ENCODE measurements at regions not wholly inside any gene's neighbourhood (a gene's known extent, or its start where the extent isn't known, plus 50 kb on each side); places are given as distances from the start of the nearest gene placed in this dataset.
A peak's percentile ranks its signal among the peaks of the same experiment; 100 is the strongest.

GRCh38 chr3:176651622-176652021, 545.7 kb downstream of the TBL1XR1 start:
- no peaks in the 10 kb centered on the region for H3K9me3 Mint-ChIP-seq (ENCODE audit: unreplicated experiment)
- TF ChIP-seq EZH2 (IDR thresholded peaks at IDR 0.05; ENCODE audit: insufficient read depth, low read length), result no peak
- no peak for TF ChIP-seq CTCF (IDR thresholded peaks at IDR 0.05; ENCODE audit: insufficient read depth, low read depth, low read length)
- no peak overlapping the region for H3K4me2 ChIP-seq (ENCODE audit: low read length)

GRCh38 chr3:176650478-176650877, 546.8 kb downstream of the TBL1XR1 start:
- Histone ChIP-seq H3K4me2 (ENCODE audit: low read length) (no peak overlapping the region), H3K9me3 (ENCODE audit: insufficient read depth, low read depth, low read length) (no peaks in the 10 kb centered on the region), H3K79me2 (ENCODE audit: insufficient read depth, low read length) (no peaks in the 10 kb centered on the region), H3K36me3 (ENCODE audit: insufficient read depth, low read length) (no peaks in the 10 kb centered on the region), H3K9ac (ENCODE audit: low read length) (no peak overlapping the region), H2AFZ (ENCODE audit: low read depth, low read length) (no peak overlapping the region), H4K20me1 (ENCODE audit: insufficient read depth, low read length) (no peaks in the 10 kb centered on the region), H3K27ac (ENCODE audit: low read depth, low read length) (no peak overlapping the region), H3K4me3 (ENCODE audit: insufficient read depth, low read depth, low read length) (no peak overlapping the region), H3K4me1 (ENCODE audit: insufficient read depth, low read length) (no peaks in the 10 kb centered on the region), H3K27me3 (ENCODE audit: insufficient read depth, low read length) (no peaks in the 10 kb centered on the region)
- no peak overlapping the region for H3K27ac Mint-ChIP-seq (ENCODE audit: unreplicated experiment)
- H3K27me3 Mint-ChIP-seq (ENCODE audit: low read depth, unreplicated experiment), result no peaks in the 10 kb centered on the region
- TF ChIP-seq EZH2 (IDR thresholded peaks at IDR 0.05; ENCODE audit: insufficient read depth, low read length), result no peak
- TF ChIP-seq CTCF (IDR thresholded peaks at IDR 0.05; ENCODE audit: insufficient read depth, low read depth, low read length), result no peak
- H3K36me3 Mint-ChIP-seq (ENCODE audit: low read depth, unreplicated experiment), result no peaks in the 10 kb centered on the region
- DNase-seq (ENCODE audit: low read depth) (peak; percentile 12), FAIRE-seq (no peak)
- H3K9me3 Mint-ChIP-seq (ENCODE audit: unreplicated experiment), result no peaks in the 10 kb centered on the region
- H3K4me3 Mint-ChIP-seq (ENCODE audit: unreplicated experiment), result no peak overlapping the region
- H3K4me1 Mint-ChIP-seq (ENCODE audit: low read depth, unreplicated experiment), result no peaks in the 10 kb centered on the region

More at GRCh38 chr3:176651622-176652021, 545.7 kb downstream of the TBL1XR1 start:
- Histone ChIP-seq H3K27me3 (ENCODE audit: insufficient read depth, low read length) (no peaks in the 10 kb centered on the region), H3K79me2 (ENCODE audit: insufficient read depth, low read length) (no peaks in the 10 kb centered on the region), H3K9me3 (ENCODE audit: insufficient read depth, low read depth, low read length) (no peaks in the 10 kb centered on the region), H3K4me3 (ENCODE audit: insufficient read depth, low read depth, low read length) (no peak overlapping the region), H3K27ac (ENCODE audit: low read depth, low read length) (no peak overlapping the region), H4K20me1 (ENCODE audit: insufficient read depth, low read length) (no peaks in the 10 kb centered on the region), H3K4me1 (ENCODE audit: insufficient read depth, low read length) (no peaks in the 10 kb centered on the region), H3K36me3 (ENCODE audit: insufficient read depth, low read length) (no peaks in the 10 kb centered on the region), H2AFZ (ENCODE audit: low read depth, low read length) (no peak overlapping the region), H3K9ac (ENCODE audit: low read length) (no peak overlapping the region)
- Mint-ChIP-seq H3K36me3 (ENCODE audit: low read depth, unreplicated experiment) (no peaks in the 10 kb centered on the region), H3K27ac (ENCODE audit: unreplicated experiment) (no peak overlapping the region), H3K4me3 (ENCODE audit: unreplicated experiment) (no peak overlapping the region), H3K27me3 (ENCODE audit: low read depth, unreplicated experiment) (no peaks in the 10 kb centered on the region), H3K4me1 (ENCODE audit: low read depth, unreplicated experiment) (no peaks in the 10 kb centered on the region)
- FAIRE-seq, result no peak
- DNase-seq (ENCODE audit: low read depth), result no peak

- Histone ChIP-seq H3K36me3 (ENCODE audit: insufficient read depth, low read length) (no peaks in the 10 kb centered on the region), H3K27ac (ENCODE audit: low read depth, low read length) (no peak overlapping the region), H4K20me1 (ENCODE audit: insufficient read depth, low read length) (no peaks in the 10 kb centered on the region), H3K27me3 (ENCODE audit: insufficient read depth, low read length) (no peaks in the 10 kb centered on the region), H3K79me2 (ENCODE audit: insufficient read depth, low read length) (no peaks in the 10 kb centered on the region), H3K9me3 (ENCODE audit: insufficient read depth, low read depth, low read length) (no peaks in the 10 kb centered on the region), H3K4me1 (ENCODE audit: insufficient read depth, low read length) (no peaks in the 10 kb centered on the region), H3K4me3 (ENCODE audit: insufficient read depth, low read depth, low read length) (no peak overlapping the region), H3K4me2 (ENCODE audit: low read length) (no peak overlapping the region), H2AFZ (ENCODE audit: low read depth, low read length) (no peak overlapping the region), H3K9ac (ENCODE audit: low read length) (no peak overlapping the region)
- DNase-seq (ENCODE audit: low read depth) (no peak), FAIRE-seq (no peak)
- TF ChIP-seq CTCF (IDR thresholded peaks at IDR 0.05; ENCODE audit: insufficient read depth, low read depth, low read length) (no peak), EZH2 (IDR thresholded peaks at IDR 0.05; ENCODE audit: insufficient read depth, low read length) (no peak)
- no peaks in the 10 kb centered on the region for H3K4me1 Mint-ChIP-seq (ENCODE audit: low read depth, unreplicated experiment)
- no peak overlapping the region for H3K4me3 Mint-ChIP-seq (ENCODE audit: unreplicated experiment)
- no peak overlapping the region for H3K27ac Mint-ChIP-seq (ENCODE audit: unreplicated experiment)
- H3K27me3 Mint-ChIP-seq (ENCODE audit: low read depth, unreplicated experiment), result no peaks in the 10 kb centered on the region
- H3K36me3 Mint-ChIP-seq (ENCODE audit: low read depth, unreplicated experiment), result no peaks in the 10 kb centered on the region
- H3K9me3 Mint-ChIP-seq (ENCODE audit: unreplicated experiment), result no peaks in the 10 kb centered on the region
Measured at GRCh38 chr3:176647987-176648386, 549.3 kb downstream of the TBL1XR1 start.

Data from astrocyte (in vitro differentiated cells and primary cell).